ENCODE measurements at regions not wholly inside any gene's neighbourhood (a gene's known extent, or its start where the extent isn't known, plus 50 kb on each side); places are given as distances from the start of the nearest gene placed in this dataset.

GRCh38 chr4:170281027-170281426 lies 191.3 kb upstream of the AADAT start:
- DNase-seq (ENCODE audit: low read depth) = no peak

GRCh38 chr4:170278460-170278859 lies 188.7 kb upstream of the AADAT start:
- DNase-seq (ENCODE audit: low read depth) = no peak

GRCh38 chr4:170274616-170275015 lies 184.9 kb upstream of the AADAT start:
- no peak for DNase-seq (ENCODE audit: low read depth)

GRCh38 chr4:170272959-170273358 lies 183.2 kb upstream of the AADAT start:
- DNase-seq (ENCODE audit: low read depth) = no peak

GRCh38 chr4:170271723-170272122 lies 182.0 kb upstream of the AADAT start:
- no peak for DNase-seq (ENCODE audit: low read depth)

- no peak for DNase-seq (ENCODE audit: low read depth)
Observed at GRCh38 chr4:170270628-170271027, 180.9 kb upstream of the AADAT start.

- DNase-seq (ENCODE audit: low read depth) = no peak
Observed at GRCh38 chr4:170269950-170270349, 180.2 kb upstream of the AADAT start.

GRCh38 chr4:170259631-170260153 lies 169.9 kb upstream of the AADAT start:
- peak; percentile 61 for DNase-seq (ENCODE audit: low read depth)

GRCh38 chr4:170256807-170257206 lies 167.1 kb upstream of the AADAT start:
- no peak for DNase-seq (ENCODE audit: low read depth)

GRCh38 chr4:170248576-170248975 lies 158.8 kb upstream of the AADAT start:
- no peak for DNase-seq (ENCODE audit: low read depth)

GRCh38 chr4:170248029-170248428 lies 158.3 kb upstream of the AADAT start:
- DNase-seq (ENCODE audit: low read depth) = no peak

GRCh38 chr4:170247596-170247995 lies 157.8 kb upstream of the AADAT start:
- DNase-seq (ENCODE audit: low read depth) = no peak

GRCh38 chr4:170243662-170244288 lies 154.0 kb upstream of the AADAT start:
- no peak for DNase-seq (ENCODE audit: low read depth)

GRCh38 chr4:170242471-170242870 lies 152.7 kb upstream of the AADAT start:
- DNase-seq (ENCODE audit: low read depth) = no peak

GRCh38 chr4:170234800-170235199 lies 145.0 kb upstream of the AADAT start:
- DNase-seq (ENCODE audit: low read depth) = no peak

GRCh38 chr4:170231377-170231776 lies 141.6 kb upstream of the AADAT start:
- DNase-seq (ENCODE audit: low read depth) = no peak

GRCh38 chr4:170230242-170230641 lies 140.5 kb upstream of the AADAT start:
- DNase-seq (ENCODE audit: low read depth) = no peak

- DNase-seq (ENCODE audit: low read depth) = no peak
Observed at GRCh38 chr4:170229006-170229405, 139.2 kb upstream of the AADAT start.

GRCh38 chr4:170227928-170228327 lies 138.2 kb upstream of the AADAT start:
- DNase-seq (ENCODE audit: low read depth) = no peak

GRCh38 chr4:170226288-170226687 lies 136.5 kb upstream of the AADAT start:
- no peak for DNase-seq (ENCODE audit: low read depth)

GRCh38 chr4:170214731-170215130 lies 125.0 kb upstream of the AADAT start:
- DNase-seq (ENCODE audit: low read depth) = no peak

GRCh38 chr4:170214101-170214500 lies 124.3 kb upstream of the AADAT start:
- DNase-seq (ENCODE audit: low read depth) = no peak

- no peak for DNase-seq (ENCODE audit: low read depth)
Observed at GRCh38 chr4:170202721-170203120, 113.0 kb upstream of the AADAT start.

GRCh38 chr4:170198747-170199146 lies 109.0 kb upstream of the AADAT start:
- DNase-seq (ENCODE audit: low read depth) = no peak

Measured in M059J (cell line).